ENCODE measurements at regions not wholly inside any gene's neighbourhood (a gene's known extent, or its start where the extent isn't known, plus 50 kb on each side); places are given as distances from the start of the nearest gene placed in this dataset.

DNA sequence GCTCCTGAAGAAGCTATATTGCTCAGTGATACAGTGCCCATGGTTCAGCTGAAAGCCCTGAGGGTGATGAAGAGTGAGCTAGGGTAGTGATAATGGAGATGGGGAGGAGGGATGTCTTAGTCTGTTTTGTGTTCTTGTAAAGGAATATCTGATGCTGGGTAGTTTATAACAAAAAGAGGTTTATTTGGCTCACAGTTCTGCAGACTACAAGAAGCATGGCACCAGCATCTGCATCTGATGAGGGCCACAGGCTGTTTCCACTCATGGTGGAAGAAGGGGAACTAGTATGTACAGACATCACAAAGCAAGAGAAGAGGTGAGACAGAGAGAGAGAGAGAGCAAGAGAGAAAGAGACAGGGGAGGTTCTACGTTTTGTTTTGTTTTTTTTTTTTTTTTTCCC lies 417.3 kb upstream of the TRIB2 start:
- DNase-seq (ENCODE audit: low read depth, low spot score), result no peak
- Histone ChIP-seq H3K4me3 (replicated peaks in 1 of 3; ENCODE audit: insufficient read depth in 1 of 3, low read depth in 1 of 3, low read length in 3 of 3) (no peak overlapping the region), H3K79me2 (ENCODE audit: control insufficient read depth, insufficient read depth, low read length) (no peaks in the 10 kb centered on the region), H3K27ac (ENCODE audit: insufficient read depth, low read depth, low read length) (no peak overlapping the region), H3K4me2 (ENCODE audit: insufficient read depth, low read length) (no peak overlapping the region), H3K27me3 (ENCODE audit: control insufficient read depth in 2 of 2, insufficient read depth in 2 of 2, low read length in 2 of 2) (peaks cover 1 to 2% of the 10 kb centered on the region in 2 experiments), H3K36me3 (ENCODE audit: control insufficient read depth in 2 of 2, extremely low read depth in 1 of 2, insufficient read depth in 2 of 2, low read length in 2 of 2) (no peaks in the 10 kb centered on the region), H3K9me3 (replicated peaks; ENCODE audit: control insufficient read depth, insufficient read depth, low read length) (no peaks in the 10 kb centered on the region), H3K9ac (replicated peaks; ENCODE audit: extremely low read depth, insufficient read depth, low read length) (no peak overlapping the region), H3K4me1 (ENCODE audit: control insufficient read depth, extremely low read depth, insufficient read depth, low read length) (no peaks in the 10 kb centered on the region), H3K9me1 (replicated peaks; ENCODE audit: control insufficient read depth, extremely low read depth, insufficient read depth, low read length) (no peaks in the 10 kb centered on the region), H2AFZ (ENCODE audit: low read depth, low read length) (no peak overlapping the region), H4K20me1 (replicated peaks; ENCODE audit: control insufficient read depth, extremely low read depth, insufficient read depth, low read length) (no peaks in the 10 kb centered on the region)
- CTCF ChIA-PET, result no interaction called here
- no peak for FAIRE-seq
- intact Hi-C loops (cut with micrococcal nuclease), result no loop called here
- dilution Hi-C loops (cut with MboI; ENCODE audit: extremely low pct_ligation_motif_present, low sequenced_read_pairs), result no loop called here
- no TSS peak for BruUV-seq (replicated peaks)
- POLR2A ChIA-PET, result no interaction called here
- TF ChIP-seq, protein P1, sequence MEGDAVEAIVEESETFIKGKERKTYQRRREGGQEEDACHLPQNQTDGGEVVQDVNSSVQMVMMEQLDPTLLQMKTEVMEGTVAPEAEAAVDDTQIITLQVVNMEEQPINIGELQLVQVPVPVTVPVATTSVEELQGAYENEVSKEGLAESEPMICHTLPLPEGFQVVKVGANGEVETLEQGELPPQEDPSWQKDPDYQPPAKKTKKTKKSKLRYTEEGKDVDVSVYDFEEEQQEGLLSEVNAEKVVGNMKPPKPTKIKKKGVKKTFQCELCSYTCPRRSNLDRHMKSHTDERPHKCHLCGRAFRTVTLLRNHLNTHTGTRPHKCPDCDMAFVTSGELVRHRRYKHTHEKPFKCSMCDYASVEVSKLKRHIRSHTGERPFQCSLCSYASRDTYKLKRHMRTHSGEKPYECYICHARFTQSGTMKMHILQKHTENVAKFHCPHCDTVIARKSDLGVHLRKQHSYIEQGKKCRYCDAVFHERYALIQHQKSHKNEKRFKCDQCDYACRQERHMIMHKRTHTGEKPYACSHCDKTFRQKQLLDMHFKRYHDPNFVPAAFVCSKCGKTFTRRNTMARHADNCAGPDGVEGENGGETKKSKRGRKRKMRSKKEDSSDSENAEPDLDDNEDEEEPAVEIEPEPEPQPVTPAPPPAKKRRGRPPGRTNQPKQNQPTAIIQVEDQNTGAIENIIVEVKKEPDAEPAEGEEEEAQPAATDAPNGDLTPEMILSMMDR (IDR thresholded peaks at IDR 0.05; ENCODE audit: extremely low read depth in 1 of 2, insufficient read depth in 1 of 2, low read depth in 1 of 2, low read length in 2 of 2), result no peak
- TF ChIP-seq FOS (IDR thresholded peaks at IDR 0.05; ENCODE audit: borderline replicate concordance, insufficient read depth, low read length) (no peak), GATA2 (IDR thresholded peaks at IDR 0.05; ENCODE audit: insufficient read depth, insufficient read length, low read depth, low read length) (no peak), EZH2 (IDR thresholded peaks at IDR 0.05; ENCODE audit: borderline replicate concordance, low read depth, low read length, severe bottlenecking) (no peak), POLR2AphosphoS5 (IDR thresholded peaks at IDR 0.05; ENCODE audit: insufficient read depth, low read depth, low read length) (no peak), JUN (IDR thresholded peaks at IDR 0.05; ENCODE audit: borderline replicate concordance, insufficient read depth, insufficient read length, low read depth) (no peak), MYC (IDR thresholded peaks at IDR 0.05; ENCODE audit: low read depth, low read length) (no peak), POLR2A (IDR thresholded peaks at IDR 0.05; ENCODE audit: low read depth, low read length) (no peak)
- TF ChIP-seq, protein P2, sequence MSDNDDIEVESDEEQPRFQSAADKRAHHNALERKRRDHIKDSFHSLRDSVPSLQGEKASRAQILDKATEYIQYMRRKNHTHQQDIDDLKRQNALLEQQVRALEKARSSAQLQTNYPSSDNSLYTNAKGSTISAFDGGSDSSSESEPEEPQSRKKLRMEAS (IDR thresholded peaks at IDR 0.05; ENCODE audit: insufficient read depth, insufficient read length), result no peak

Measured in endothelial cell of umbilical vein (primary cell).